Activated T-cell treated with anti-CD3 and anti-CD28 coated beads for 4 hours (primary cell): ENCODE measurements at regions not wholly inside any gene's neighbourhood (a gene's known extent, or its start where the extent isn't known, plus 50 kb on each side); places are given as distances from the start of the nearest gene placed in this dataset.

Experiments
- DNase-seq: peaks from one replicate; pipeline ENCODE4 v3.0.0-alpha.2; 2020

GRCh38 chr13:22461854-22462490 lies 718.8 kb upstream of the SGCG start:
- DNase-seq: no peak

DNA sequence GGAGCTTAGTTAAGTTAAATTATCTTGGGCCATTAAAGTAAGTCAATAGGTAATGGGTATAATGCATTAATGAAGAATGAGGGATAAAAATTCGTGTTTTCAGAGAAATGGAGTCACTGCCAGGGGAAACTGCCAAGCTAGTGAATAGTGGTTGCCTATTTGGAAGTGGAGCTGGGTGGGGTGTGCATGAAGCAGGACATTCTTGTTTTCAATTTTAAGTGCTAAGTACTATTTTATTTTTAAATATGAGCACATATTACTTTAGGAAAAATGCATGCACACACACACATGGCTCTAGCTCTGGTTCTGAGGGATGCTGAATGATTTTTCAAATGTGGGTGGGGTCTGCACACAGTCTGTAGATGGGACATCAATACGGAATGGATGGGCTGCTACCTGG lies 717.7 kb upstream of the SGCG start:
- no peak for DNase-seq

GRCh38 chr13:22468045-22468444 lies 712.7 kb upstream of the SGCG start:
- DNase-seq: no peak

DNA sequence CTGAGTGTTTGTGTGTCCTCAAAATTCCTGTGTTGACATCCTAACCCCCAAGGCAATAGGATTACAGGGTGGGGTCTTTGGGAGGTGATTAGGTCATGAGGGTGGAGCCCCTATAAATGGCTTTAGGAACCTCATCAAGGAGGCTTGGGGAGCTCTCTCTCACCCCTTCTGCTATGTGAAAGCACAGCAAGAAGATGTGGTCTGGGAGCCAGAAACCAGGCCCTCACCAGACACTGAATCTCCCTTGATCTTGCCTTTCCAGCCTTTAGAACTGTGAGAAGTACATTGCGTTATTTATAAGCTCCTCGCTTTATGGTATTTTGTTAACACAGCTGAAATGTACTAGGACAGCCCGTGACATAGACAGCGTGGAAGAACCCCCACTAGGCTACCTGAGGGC lies 712.0 kb upstream of the SGCG start:
- no peak for DNase-seq

GRCh38 chr13:22469452-22469851 lies 711.3 kb upstream of the SGCG start:
- no peak for DNase-seq

DNA sequence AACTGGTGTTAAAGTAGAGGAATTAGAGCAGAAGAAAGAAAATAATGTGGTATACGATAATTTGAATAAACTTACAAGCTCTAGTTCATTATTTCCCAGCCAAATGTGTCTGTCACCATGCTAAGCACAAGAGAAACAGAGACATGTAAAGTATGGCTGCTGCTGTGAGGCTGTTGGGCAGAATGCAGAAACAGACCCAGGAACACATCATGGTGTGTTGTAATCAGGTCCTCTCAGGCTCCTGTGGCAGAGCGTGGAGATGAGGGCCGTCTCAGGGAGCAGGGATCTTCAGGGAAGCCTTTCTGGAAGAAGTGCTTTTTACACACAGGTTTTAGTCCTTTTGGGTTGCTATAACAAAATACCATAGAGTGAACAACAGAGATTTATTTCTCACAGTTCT lies 710.7 kb upstream of the SGCG start:
- no peak for DNase-seq

- DNase-seq: no peak
Observed at GRCh38 chr13:22482496-22483000, 698.2 kb upstream of the SGCG start.

DNA sequence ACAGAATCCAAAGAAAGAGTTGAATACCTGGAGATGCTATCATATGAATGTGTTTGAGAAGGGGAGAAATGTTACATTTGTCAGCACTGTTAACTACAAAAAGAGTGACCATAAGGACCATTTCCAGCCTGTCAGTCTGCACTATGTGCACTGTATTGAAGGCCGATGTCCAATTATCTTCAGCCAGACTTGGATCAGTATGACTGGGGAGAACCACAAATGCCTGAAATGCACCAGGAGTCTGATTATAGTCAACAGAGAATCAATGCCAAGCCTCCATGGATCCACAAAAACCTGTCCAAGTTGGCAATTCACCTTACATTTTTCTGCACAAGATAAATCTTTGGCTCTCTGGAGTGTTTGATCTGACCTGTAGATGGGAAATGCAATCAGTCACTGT lies 697.5 kb upstream of the SGCG start:
- DNase-seq: no peak

DNA sequence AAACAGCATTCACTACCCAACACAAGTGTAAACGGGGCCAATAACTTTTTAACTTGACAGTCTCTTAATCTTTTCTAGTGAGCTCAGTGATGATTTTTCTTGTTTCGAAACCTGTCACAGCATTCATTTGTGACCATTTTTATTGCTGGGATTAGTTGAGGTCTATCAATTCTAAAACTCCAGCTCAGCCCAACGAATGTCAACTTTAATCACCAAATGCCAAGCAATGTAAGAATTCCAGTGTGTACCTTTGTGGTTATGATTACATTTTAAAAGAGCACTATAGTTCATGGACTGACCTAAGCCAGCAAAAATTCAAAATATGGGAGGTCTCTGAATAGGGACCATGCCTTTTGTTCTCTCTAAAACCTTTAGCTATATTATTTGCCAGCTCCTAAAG lies 694.3 kb upstream of the SGCG start:
- DNase-seq: no peak

GRCh38 chr13:22487932-22488331 lies 692.8 kb upstream of the SGCG start:
- no peak for DNase-seq

- no peak for DNase-seq
Observed at GRCh38 chr13:22489771-22490170, 691.0 kb upstream of the SGCG start.

DNA sequence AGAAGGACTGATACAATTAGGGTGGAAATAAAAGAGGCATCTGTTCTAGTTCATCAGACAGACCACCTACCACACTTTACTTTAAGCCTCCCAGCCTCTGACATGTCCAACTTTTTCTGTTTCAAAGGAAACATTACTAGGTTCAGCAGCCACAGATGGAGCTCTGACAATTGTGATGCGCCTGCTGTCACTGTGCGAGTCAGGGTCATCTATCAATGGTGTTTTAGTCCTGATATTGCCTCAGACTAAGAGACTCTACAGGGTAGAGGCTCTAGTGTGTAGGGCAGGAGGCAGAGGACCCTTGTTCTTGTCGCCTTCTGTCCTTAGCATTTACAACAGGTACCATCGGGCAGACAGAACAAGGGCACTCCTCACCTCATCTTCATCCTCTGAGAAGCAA lies 685.0 kb upstream of the SGCG start:
- no peak for DNase-seq

- no peak for DNase-seq
Observed at GRCh38 chr13:22496803-22497508, 683.8 kb upstream of the SGCG start.

- DNase-seq: no peak
Observed at GRCh38 chr13:22497991-22498780, 682.6 kb upstream of the SGCG start.

GRCh38 chr13:22499919-22500318 lies 680.9 kb upstream of the SGCG start:
- no peak for DNase-seq

DNA sequence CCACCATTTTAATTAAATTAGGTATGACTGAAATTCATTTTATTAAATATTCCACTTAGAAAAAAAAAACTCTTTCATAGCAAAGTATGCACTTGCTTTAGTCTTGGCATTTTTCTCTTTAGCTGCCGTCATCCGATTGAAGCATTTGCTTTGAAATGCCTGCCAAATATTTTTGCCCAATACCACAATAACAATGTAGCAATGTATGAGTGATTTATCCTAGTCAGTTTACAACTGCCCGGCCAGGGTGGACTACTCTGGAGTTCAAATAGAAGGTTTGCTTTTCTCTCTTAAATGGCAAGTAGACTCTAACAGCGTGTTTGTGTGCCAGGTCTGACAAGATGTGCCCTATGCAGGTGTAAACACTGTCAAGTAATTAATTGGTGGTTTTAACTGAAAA lies 675.3 kb upstream of the SGCG start:
- DNase-seq: no peak

GRCh38 chr13:22506096-22506691 lies 674.6 kb upstream of the SGCG start:
- DNase-seq: no peak

DNA sequence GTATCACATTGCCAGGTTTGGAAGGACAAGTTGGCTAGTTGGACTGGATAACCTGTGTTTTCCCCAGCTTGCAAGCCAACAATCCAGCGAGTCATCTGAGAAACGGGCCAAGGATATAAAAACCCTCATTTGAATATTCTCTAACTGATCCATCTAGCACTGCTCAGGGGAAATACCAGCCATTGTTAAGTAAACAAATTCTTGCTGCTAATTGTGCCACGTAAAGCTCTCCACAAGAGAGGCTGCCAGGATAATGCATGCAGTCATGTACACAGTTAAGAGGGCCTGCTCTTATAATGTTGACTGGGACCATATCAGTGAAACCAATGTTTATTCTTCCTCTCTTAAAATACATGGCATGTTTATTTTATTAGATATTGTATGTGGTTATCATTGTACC lies 663.2 kb upstream of the SGCG start:
- no peak for DNase-seq

- no peak for DNase-seq
Observed at GRCh38 chr13:22536851-22537250, 643.9 kb upstream of the SGCG start.

DNA sequence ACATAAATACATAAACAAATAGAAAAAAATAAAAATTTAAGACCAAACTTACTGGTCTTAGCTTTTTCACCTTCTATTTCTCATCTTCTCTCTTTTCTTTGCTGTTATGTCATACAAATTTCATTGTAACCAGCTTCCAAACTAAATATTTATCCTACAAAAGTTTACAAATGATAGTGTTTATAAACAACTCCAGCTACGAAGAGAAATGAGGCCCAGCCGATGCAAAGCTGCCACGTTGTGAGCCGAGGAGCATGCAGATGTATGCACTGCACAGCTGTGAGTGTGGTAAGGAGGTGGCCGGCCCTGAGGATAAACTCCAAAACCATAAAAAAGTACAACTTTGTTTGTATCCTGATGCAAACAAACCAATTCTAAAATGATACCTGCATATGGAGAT lies 642.4 kb upstream of the SGCG start:
- DNase-seq: no peak

DNA sequence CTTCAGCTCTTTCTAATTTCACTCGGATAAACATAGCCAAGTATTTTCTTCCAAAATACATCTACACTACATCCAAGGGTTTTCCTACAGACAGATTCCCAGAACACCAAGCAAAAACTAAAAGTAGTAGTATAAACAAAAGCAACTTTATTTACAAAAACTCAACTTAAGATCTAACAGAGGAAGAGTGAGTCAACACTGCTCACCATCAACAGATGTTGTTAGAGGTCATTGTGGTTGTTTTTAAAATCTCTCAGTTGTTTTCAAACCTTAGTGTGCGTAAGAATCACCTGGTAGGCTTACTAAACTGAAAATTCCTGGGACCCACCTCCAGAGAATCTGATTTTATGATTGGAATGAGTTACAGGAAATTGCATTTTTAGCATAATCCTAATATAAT lies 631.7 kb upstream of the SGCG start:
- DNase-seq: no peak

GRCh38 chr13:22561581-22561980 lies 619.2 kb upstream of the SGCG start:
- no peak for DNase-seq

DNA sequence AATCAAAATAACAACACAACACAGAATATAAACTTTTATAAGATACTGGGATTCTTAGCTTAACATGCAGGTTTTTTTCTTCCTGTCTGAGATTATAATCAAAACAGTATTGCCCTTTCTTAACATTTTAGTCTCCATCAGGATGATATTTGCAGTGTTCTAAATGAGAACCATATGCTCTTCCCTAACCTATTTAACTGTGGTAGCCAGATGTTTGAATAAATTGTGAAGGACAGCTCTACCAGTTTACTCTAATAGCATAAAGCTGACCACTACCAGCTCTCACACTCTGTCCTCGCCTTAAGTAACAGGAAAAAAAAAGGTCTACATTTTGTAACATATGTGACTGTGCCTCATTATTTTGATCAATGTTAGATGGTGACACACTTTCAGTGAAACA lies 618.7 kb upstream of the SGCG start:
- DNase-seq: no peak

DNA sequence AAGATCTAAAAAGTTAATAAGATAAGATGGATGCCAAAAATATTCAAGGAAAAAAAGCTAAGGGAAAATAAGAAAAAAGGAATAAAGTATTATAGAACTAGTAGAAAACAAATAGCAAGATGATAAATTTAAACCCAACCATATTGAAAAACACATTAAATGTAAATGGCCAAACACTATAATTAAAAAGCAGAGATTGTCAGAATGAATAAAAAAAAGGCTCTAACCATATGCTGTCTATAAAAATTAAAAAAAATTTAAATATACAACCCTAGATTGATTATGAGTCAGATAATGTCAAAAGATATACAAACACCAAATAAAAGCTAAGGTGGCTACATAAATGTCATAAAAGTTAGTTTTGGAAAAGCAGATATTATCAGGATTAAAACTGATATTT lies 617.5 kb upstream of the SGCG start:
- DNase-seq: no peak
